Adrenal gland (tissue), 9 donors: ENCODE measurements at regions not wholly inside any gene's neighbourhood (a gene's known extent, or its start where the extent isn't known, plus 50 kb on each side); places are given as distances from the start of the nearest gene placed in this dataset.

Source experiments
- DNase-seq, 7 donors: peaks; one replicate each; pipeline ENCODE4 v3.0.0-alpha.2; 2019 to 2020
- H3K27ac ChIP-seq, 5 donors: fragments of 200-600 bp; sonication (generic) in 4 of 5; 1 replicate in 3 of 5; 2 replicates in 2 of 5; pipeline versions ENCODE4 v1.5.1 to v1.8.0; 2016 to 2020; ENCODE audit warnings: mild to moderate bottlenecking in 1 of 5
- H3K27me3 ChIP-seq: fragments of 200-600 bp; 2 replicates; pipeline ENCODE4 v1.8.0; 2021
- H3K36me3 ChIP-seq, 2 donors: fragments of 200-600 bp; replicated peaks in 1 of 2; 1 replicate in 1 of 2; 2 replicates in 1 of 2; pipeline versions ENCODE4 v1.5.1 to v1.8.0; 2018 to 2022
- H3K4me1 ChIP-seq, 2 donors: fragments of 200-600 bp; replicated peaks in 1 of 2; 1 replicate in 1 of 2; 2 replicates in 1 of 2; pipeline versions ENCODE4 v1.5.1 to v1.8.0; 2018 to 2021
- H3K4me3 ChIP-seq, 4 donors: fragments of 200-600 bp; sonication (generic) in 3 of 4; one replicate each; pipeline ENCODE4 v1.5.1; 2016 to 2018
- H3K9me3 ChIP-seq, 3 donors: fragments of 200-600 bp; sonication (generic) in 1 of 3; replicated peaks in 1 of 3; 1 replicate in 2 of 3; 2 replicates in 1 of 3; pipeline versions ENCODE4 v1.5.1 to v1.8.0; 2016 to 2021
- POLR2A ChIP-seq, 2 donors: fragments of 450-650 bp; IDR thresholded peaks; one replicate each; pipeline ENCODE4 v1.6.1; 2017; ENCODE audit warnings: antibody characterized with exemption in 2 of 2, mild to moderate bottlenecking in 2 of 2, moderate library complexity in 1 of 2
- WGBS, 4 donors: extraction: QIAGEN DNeasy Blood & Tissue Kit in 2 of 4; methylation state at CpG; one replicate each; pipeline versions ENCODE4 v1.1.5 to v1.1.7; 2013 to 2017; 5-methylcytosine and 5-hydroxymethylcytosine counted together
- intact Hi-C, 2 donors: fragments of 100-400 bp; cut with DNase I; formaldehyde crosslinking; loops; one replicate each; pipeline versions ENCODE4 v1.14.1 to v1.15.0; 2022 to 2023
- TF ChIP-seq, protein P1 (sequence below), 6 experiments: fragments of 450-650 bp in 4 of 6; fragments of 200-600 bp in 2 of 6; sonication (generic) in 1 of 6; IDR thresholded peaks; 1 replicate in 5 of 6; 2 replicates in 1 of 6; pipeline versions ENCODE4 v1.5.1 to v1.8.0; 2016 to 2021; ENCODE audit warnings: antibody characterized with exemption in 6 of 6, mild to moderate bottlenecking in 2 of 6, moderate library complexity in 1 of 6
- donor health status: healthy with polysubstance abuse.
- donor health status: Bipolar disorder and iron deficiency.
- donor health status: DM: yes; HTN: yes; CAD: no.
- donor health status: DM: no; HTN: no; CAD: no.
- donor health status: DM: no; HTN: no; CAD: no.

DNA sequence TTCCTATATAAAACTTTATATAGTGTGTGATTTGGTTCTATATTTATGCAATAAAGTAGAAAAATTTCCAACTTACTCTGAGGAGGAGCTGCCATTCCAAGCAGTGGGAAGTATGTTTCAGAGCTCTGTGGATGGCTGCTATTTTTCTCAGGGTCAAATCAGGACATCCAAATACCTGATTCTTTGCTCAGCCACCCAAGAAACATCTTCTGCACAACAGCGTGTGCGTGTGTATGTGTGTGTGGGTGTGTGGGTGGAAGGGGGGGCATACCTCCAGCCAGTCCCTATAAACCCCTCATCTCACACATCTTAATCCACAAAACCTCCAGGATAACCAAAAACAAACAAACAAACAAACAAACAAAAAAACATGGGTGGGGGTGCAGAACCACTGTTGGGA, 66.3 kb upstream of the EMX2 start:
- DNase-seq = no peak
- intact Hi-C loops = no loop called here
- no peak overlapping the region for H3K27ac ChIP-seq
- no peaks in the 10 kb centered on the region for H3K4me1 ChIP-seq
- no peaks in the 10 kb centered on the region for H3K9me3 ChIP-seq
- WGBS, 4 donors = 90 to 98% (median 93%) methylated on average over 2 of the region's 2 CpGs
- TF ChIP-seq, protein P1, sequence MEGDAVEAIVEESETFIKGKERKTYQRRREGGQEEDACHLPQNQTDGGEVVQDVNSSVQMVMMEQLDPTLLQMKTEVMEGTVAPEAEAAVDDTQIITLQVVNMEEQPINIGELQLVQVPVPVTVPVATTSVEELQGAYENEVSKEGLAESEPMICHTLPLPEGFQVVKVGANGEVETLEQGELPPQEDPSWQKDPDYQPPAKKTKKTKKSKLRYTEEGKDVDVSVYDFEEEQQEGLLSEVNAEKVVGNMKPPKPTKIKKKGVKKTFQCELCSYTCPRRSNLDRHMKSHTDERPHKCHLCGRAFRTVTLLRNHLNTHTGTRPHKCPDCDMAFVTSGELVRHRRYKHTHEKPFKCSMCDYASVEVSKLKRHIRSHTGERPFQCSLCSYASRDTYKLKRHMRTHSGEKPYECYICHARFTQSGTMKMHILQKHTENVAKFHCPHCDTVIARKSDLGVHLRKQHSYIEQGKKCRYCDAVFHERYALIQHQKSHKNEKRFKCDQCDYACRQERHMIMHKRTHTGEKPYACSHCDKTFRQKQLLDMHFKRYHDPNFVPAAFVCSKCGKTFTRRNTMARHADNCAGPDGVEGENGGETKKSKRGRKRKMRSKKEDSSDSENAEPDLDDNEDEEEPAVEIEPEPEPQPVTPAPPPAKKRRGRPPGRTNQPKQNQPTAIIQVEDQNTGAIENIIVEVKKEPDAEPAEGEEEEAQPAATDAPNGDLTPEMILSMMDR (IDR thresholded peaks at IDR 0.05) = no peak
- TF ChIP-seq POLR2A (IDR thresholded peaks at IDR 0.05) = no peak
- H3K27me3 ChIP-seq = no peaks in the 10 kb centered on the region
- H3K36me3 ChIP-seq = no peaks in the 10 kb centered on the region
- H3K4me3 ChIP-seq = no peak overlapping the region

DNA sequence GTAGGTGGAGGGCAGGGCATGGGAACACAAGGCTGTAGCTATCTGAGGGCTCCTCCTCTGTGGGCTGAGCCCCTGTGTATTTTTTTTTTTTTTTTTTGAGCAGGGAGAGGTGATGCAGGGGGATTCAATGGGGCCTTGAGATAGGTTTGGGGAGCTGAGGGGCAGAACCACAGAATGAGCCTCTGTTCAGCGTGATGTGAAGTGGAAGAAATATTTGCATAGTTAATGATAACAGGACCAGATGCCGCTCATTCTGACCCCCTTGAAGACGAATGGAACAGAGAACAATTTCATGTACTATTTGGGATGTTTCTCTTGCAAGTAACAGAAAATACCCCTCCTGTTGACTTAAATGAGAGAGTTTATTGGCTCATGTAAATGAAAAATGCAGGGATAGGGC, 69.7 kb upstream of the EMX2 start:
- no peak for DNase-seq

DNA sequence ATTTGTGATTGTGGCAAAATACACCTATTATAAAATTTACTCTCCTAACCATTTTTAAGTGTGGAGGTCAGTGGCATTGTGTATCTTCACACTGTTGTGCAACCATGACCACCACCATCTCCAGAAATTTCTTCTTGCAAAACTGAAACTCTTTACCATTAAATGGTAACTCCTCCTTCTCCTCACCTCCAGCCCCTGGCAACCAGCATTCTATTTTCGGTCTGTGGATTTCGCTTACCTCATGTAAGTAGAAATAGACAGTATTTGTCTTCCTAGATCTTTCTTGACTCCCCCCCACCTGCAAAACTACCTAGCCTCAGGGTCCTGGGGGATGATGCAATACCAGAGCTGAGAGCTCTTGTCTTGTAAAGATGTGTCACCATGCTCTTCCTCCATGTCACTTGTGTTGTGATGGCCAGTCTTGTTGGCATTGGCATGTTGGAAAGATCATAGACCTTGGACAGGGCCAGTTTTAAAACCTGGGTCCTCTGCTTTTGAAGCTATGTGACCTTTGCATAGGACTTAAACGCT, 71.1 kb upstream of the EMX2 start:
- intact Hi-C loops = no loop called here
- TF ChIP-seq, protein P1 (IDR thresholded peaks at IDR 0.05) = no peak
- TF ChIP-seq POLR2A (IDR thresholded peaks at IDR 0.05) = no peak
- H3K27me3 ChIP-seq = no peaks in the 10 kb centered on the region
- H3K36me3 ChIP-seq = no peaks in the 10 kb centered on the region
- no peak overlapping the region for H3K4me3 ChIP-seq
- H3K27ac ChIP-seq = no peak overlapping the region
- DNase-seq = no peak
- WGBS, 4 donors = 85 to 92% (median 88%) methylated on average over 3 of the region's 3 CpGs
- H3K4me1 ChIP-seq = no peaks in the 10 kb centered on the region
- no peaks in the 10 kb centered on the region for H3K9me3 ChIP-seq

More for the DNA sequence above, 69.7 kb upstream of the EMX2 start:
- no peak overlapping the region for H3K27ac ChIP-seq
- H3K4me3 ChIP-seq = no peak overlapping the region
- no peaks in the 10 kb centered on the region for H3K36me3 ChIP-seq
- no peaks in the 10 kb centered on the region for H3K4me1 ChIP-seq
- no peak for TF ChIP-seq POLR2A (IDR thresholded peaks at IDR 0.05)
- TF ChIP-seq, protein P1 (IDR thresholded peaks at IDR 0.05) = no peak
- intact Hi-C loops = no loop called here
- WGBS, 4 donors = 75 to 84% (median 81%) methylated on average over 3 of the region's 3 CpGs
- no peaks in the 10 kb centered on the region for H3K27me3 ChIP-seq
- no peaks in the 10 kb centered on the region for H3K9me3 ChIP-seq

DNA sequence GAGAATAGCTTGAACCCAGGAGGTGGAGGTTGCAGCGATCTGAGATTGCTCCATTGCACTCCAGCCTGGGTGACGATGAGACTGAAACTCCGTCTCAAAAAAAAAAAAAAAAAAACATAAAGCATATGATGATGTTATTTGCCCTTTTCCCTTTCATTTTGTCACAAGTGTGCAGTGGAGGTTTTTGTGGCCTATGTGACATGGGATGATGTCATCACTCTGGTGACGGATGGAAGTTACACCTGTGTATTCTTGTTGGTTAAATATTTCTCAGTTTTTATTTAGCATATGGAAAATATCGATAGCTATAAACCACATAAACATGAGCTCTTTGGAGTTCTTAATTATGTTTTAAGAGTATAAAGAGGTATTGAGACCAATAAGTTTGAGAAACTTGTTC, 71.8 kb upstream of the EMX2 start:
- intact Hi-C loops = no loop called here
- Histone ChIP-seq H3K4me3 (no peak overlapping the region), H3K9me3 (no peaks in the 10 kb centered on the region), H3K27ac (no peak overlapping the region), H3K27me3 (no peaks in the 10 kb centered on the region), H3K36me3 (no peaks in the 10 kb centered on the region), H3K4me1 (no peaks in the 10 kb centered on the region)
- TF ChIP-seq POLR2A (IDR thresholded peaks at IDR 0.05) = no peak
- TF ChIP-seq, protein P1 (IDR thresholded peaks at IDR 0.05) = no peak
- DNase-seq = no peak
- whole genome bisulfite sequencing, 4 donors = 63 to 78% (median 69%) methylated on average over 5 of the region's 5 CpGs
